GM12874 (cell line): ENCODE measurements at regions not wholly inside any gene's neighbourhood (a gene's known extent, or its start where the extent isn't known, plus 50 kb on each side); places are given as distances from the start of the nearest gene placed in this dataset.

Experiments
- CTCF ChIP-seq: IDR thresholded peaks from 2 replicates; pipeline ENCODE4 v1.5.1; 2011; ENCODE audit warnings: low read depth, mild to moderate bottlenecking, control low read depth, low read length, moderate library complexity; ENCODE audit not compliant: insufficient read depth

GRCh38 chr4:23484689-23485088 is 405.2 kb downstream of the PPARGC1A start:
- no peak for TF ChIP-seq CTCF

- TF ChIP-seq CTCF: no peak
Measured at GRCh38 chr4:23483320-23483960, 406.4 kb downstream of the PPARGC1A start.

GRCh38 chr4:23481566-23481965 is 408.3 kb downstream of the PPARGC1A start:
- no peak for TF ChIP-seq CTCF

GRCh38 chr4:23477905-23478304 is 411.9 kb downstream of the PPARGC1A start:
- no peak for TF ChIP-seq CTCF

- no peak for TF ChIP-seq CTCF
Measured at GRCh38 chr4:23476515-23477090, 413.2 kb downstream of the PPARGC1A start.

GRCh38 chr4:23463071-23463470 is 426.8 kb downstream of the PPARGC1A start:
- TF ChIP-seq CTCF: no peak

GRCh38 chr4:23458054-23458453 is 431.8 kb downstream of the PPARGC1A start:
- TF ChIP-seq CTCF: no peak
